Activated CD4-positive, alpha-beta T cell treated with anti-CD3 and anti-CD28 coated beads, Interleukin-2, amount 50 U/mL, for 24 hours (primary cell): ENCODE measurements at regions not wholly inside any gene's neighbourhood (a gene's known extent, or its start where the extent isn't known, plus 50 kb on each side); places are given as distances from the start of the nearest gene placed in this dataset.
A peak's percentile ranks its signal among the peaks of the same experiment; 100 is the strongest.
"Not testable (repeated sequence)": the region's sequence is repeated elsewhere in the genome, so short reads cannot be mapped to it uniquely, and the experiment has no call there.

Experiments
- DNase-seq, 2 donors: peaks; one replicate each; pipeline ENCODE4 v3.0.0-alpha.2; 2020; ENCODE audit warnings: low read depth in 1 of 2, low spot score in 1 of 2

DNA sequence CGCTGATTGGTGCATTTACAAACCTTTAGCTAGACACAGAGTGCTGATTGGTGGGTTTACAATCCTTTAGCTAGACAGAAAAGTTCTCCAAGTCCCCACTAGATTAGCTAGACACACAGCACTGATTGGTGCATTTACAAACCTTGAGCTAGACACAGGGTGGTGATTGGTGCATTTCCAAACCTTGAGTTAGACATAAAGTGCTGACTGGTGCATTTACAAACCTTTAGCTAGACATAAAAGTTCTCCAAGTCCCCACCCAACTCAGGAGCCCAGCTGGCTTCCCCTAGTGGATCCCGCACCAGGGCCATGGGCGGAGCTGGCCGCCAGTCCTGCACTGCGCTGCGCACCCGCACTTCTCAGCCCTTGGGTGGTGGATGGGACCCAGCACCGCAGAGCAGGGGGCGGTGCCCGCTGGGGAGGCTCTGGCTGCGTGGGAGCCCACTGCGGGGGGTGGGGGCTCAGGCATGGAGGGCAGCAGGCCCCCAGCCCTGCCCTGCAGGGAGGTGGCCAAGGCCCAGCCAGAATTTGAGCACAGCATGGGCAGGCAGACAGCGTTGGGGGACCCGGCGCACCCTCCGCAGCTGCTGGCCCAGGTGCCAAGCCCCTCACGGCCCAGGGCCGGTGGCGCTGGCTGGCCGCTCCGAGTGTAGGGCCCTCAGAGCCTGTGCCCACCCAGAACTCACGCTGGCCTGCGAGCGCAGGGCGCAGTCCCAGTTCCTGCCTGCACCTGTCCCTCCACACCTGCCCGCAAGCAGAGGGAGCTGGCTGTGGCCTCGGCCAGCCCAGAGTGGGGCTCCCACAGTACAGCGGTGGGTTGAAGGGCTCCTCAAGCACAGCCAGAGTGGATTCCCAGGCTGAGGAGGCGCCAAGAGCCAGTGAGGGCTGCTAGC lies 608.9 kb upstream of the LCORL start:
- no peak for DNase-seq

DNA sequence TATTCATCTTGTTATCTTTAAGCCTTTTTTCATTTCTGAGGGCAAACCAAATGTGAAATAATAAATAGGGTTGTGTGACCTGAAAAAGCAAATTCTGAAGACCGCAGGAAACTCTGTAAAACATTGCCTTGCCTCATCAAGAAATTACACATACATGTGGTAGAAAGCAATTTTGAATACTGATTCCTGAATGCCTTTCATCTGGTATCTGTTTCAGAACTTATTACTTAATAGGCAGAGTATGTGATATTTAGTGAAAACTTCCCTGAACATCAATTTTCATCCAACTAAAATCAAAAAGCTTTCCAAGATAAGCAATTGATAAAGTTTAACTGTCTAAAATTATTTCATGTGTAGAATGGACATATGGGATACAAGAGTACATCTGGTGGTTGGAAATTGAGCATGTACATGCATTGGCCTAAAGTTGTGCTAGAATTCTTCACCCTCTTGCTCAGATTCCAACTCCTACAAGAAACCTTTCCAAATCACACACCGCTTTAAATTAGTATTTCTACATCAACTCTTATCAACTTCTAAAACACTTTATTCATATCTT lies 606.0 kb upstream of the LCORL start:
- no peak for DNase-seq

DNA sequence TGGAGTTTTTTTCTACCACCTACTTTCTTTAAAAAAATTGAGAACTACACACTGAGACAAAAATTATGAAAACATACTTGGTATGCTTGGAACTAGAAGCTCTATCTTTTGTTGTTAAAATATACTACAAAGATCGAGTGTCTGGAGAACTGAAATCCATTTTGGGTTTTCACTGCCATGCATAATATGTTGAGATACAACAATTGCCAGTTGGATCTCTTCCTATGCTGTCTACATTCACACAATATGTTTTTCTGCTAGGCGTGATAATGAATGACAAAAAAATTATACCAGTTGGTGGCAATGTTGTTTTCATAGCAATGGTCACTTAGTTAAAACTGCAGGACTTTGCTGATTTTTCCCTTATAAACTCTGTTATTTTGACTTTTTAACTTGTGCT lies 605.4 kb upstream of the LCORL start:
- no peak for DNase-seq

DNA sequence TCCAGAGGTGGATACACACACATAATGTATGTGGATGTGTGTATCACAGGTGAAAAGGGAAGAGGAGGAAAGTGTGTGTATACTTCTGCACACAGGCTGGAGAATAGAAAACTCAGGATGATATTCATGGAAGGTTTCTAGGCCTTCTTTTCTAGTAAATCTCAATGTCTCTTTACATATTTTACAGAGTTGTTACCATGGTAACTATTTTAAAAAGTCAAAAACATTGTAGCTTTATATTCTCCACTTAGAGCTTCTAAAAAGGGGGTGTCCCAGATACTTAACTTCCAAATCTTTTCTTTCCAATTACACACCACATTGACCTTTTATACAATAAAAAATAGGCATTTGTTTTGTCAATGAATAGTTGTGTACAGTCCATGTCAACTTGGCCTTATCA lies 604.8 kb upstream of the LCORL start:
- no peak for DNase-seq

DNA sequence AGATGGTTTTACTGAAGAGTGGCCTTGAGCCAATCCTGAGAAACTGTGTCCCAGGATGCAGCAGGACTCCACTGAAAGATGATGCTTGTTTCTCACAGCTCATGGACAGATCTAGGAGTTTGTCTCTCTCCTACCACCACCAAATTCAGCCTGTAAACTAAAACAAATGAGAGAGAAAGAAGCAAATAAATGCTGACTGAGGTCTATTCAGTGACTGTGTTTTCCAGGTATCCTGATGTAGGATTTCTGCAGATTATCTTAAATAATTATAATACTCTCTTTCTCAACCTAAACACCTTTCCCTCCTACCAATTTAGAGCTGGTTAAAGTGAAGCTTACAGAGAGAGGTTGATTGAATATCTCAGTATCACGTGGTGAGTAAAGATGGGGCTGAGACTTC lies 599.6 kb upstream of the LCORL start:
- no peak for DNase-seq

DNA sequence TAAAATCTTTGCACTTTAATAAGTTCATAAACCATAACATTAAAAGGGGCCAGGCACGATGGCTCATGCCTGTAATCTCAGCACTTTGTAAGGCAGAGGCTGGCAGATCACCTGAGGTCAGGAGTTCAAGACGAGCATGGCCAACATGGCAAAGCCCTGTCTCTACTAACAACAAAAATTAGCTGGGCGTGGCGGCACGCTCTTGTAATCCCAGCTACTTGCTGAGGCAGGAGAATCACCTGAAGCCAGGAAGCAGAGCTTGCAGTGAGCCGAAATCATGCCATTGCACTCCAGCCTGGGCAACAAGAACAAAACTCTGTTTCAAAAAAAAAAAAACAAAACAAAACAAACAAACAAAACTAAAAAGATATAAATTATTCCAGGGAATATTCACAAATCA lies 595.2 kb upstream of the LCORL start:
- no peak for DNase-seq

DNA sequence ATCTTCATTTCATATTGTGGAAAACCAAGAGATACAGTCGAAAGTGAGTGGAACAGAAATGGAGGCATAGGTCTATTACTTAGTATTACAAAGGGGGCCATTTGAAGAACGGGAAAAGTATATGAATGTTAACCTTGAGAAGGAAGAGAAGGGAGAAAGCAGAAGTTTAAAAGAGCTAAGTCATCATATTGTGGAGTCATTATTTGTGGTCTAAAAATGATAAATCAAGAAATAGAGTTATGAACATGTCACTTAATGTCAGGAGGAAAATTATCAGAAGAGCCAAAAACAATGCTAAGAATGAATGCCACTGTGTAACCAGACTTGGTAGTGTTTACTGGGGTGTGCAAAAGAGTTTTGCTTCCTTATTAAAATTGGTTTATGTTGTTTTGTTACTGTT lies 589.5 kb upstream of the LCORL start:
- DNase-seq: no peak

DNA sequence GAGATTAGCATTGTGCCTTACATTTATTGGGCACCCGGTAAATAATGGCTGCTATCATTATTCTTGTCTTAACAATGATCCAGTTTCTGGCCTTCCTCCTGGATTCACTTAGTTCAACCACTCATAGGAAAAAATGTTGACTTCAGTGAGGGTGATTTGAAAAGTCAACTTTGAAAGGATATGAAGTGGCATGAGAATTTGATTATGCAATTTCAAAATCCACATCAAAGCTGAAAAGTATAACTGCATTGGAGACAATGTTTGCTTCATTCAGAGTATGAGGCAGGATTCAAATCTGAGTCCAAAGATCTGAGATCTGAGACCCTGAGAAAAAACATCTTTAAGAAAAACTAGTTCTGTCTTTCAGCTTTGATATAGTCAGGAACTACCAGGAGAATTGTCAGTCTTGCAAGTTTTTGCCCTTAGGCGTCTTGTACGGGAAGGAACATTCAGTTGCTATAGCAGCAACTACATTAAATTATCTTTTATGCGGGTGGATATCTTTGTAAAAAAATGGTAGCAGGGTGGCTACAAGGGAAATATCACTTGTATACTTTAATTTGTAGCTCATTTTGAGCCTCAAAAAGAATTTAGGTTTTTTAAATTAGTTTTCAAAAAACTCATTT lies 587.5 kb upstream of the LCORL start:
- DNase-seq: no peak

DNA sequence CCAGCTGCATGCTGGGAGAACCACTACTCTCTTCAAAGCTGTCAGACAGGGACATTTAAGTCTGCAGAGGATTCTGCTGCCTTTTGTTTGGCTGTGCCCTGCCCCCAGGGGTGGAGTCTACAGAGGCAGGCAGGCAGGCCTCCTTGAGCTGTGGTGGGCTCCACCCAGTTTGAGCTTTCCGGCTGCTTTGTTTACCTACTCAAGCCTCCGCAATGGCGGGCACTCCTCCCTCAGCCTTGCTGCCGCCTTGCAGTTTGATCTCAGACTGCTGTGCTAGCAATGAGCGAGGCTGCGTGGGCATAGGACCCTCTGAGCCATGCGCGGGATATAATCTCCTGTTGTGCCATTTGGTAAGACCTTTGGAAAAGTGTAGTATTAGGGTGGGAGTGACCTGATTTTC lies 581.1 kb upstream of the LCORL start:
- not testable (repeated sequence) for DNase-seq

DNA sequence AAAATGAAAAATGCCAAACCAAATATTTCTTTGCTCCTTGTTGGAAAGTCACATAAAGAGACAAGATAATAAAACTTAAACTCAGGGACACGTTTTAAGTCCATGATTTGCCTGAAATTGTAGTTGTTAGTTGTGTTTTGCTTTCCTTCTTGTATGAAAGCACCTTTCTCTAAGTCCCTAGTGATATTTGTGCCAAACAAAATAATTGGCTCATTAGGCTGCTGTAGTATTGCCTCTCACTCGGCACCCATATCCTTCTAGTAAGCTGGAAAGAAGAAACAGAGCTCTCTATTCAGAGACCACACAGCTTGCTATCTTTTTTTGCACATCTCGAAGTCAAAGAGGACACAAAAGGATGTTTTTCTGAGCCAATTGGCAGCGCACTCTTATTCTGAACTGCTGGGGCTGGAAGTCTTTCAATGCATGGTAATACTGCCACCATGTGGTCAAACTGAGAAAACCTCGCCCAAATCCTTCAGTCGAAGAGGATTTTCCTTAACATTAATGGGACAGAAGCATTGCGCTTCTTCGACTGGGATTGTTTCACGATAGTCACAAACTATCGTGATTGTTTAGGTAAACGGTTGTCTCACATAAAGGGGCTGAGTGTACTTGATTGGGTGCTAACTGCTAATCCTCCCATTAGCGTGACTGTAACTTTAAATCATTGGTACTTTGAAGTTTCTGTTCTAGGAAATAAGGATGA lies 571.9 kb upstream of the LCORL start:
- peak; percentile 4 to 41 for DNase-seq

DNA sequence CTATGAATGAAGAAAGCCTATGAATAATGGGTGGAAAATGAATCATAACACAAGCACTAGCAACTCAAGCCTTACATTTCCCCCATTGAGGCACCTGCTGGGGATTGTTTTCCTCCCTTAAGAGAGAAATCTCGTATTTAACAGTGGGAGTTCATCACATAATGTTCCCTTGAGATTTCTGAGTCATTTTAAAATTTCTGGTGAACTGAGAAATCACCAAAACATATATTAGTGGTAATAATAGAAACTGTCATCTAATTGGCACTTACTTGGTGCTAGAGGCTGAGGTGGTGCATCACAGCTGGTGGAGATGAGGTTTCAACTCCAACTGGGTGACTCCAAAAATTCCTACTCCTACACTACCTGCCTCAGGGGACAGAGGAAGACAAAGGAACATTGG lies 561.3 kb upstream of the LCORL start:
- no peak for DNase-seq

DNA sequence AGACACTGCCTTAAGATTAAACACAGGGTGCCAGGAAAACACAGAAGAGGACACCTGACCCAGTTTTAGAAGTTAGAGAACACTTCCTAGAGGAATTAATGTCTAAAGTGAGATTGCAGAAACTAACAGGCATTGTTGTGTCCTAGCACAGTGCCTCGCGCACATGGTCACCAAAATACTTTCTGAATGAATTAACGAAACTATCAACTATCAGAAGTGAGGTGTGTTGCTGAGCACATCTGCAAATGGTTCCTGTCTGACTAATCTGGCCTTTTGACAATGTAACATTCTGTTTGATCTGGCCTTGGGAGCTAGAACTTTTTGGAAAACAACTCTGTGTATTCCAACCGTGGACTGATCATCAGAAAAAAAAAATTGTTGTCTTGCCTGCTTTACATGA lies 556.8 kb upstream of the LCORL start:
- no peak for DNase-seq

DNA sequence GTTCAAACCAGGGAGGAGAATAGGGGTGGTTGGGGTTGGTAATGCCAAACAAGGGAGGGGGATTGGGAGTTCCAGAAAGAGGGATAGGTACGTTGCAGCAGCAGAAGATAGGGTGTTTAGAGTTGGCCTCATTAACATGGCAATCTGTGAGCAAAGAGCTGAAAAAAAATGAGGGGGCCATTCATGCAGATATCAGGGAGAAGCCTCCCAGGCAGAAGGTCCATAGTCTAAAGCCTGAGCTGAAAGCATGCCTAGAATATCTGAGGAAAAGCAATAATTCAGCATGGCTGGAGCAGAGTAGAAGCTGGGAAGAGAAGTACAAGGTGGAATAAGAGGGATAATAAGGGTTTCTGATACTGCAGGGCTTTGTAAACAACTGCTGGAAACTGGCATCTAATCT lies 550.9 kb upstream of the LCORL start:
- DNase-seq: no peak

DNA sequence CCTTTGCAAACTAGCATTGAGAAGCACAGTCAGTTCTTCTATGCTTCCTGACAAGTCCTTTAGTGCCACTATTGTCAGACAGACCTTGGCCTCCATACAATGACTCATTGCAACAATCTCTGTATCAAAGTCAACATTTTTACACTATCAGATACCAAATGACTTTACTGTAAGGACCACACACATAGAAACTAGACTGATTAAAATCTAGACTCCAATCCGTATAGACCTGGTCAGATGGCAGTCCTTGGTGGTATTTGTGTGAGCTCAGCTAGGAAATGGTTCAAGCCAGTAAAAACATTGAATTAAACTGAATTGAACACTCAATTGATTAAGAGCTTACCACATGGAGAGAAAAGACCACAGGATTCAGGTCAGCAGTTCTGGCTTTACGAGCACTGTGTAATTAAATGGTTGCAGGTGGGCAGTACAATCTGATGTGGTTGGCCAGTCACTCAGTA lies 549.8 kb upstream of the LCORL start:
- DNase-seq: no peak

DNA sequence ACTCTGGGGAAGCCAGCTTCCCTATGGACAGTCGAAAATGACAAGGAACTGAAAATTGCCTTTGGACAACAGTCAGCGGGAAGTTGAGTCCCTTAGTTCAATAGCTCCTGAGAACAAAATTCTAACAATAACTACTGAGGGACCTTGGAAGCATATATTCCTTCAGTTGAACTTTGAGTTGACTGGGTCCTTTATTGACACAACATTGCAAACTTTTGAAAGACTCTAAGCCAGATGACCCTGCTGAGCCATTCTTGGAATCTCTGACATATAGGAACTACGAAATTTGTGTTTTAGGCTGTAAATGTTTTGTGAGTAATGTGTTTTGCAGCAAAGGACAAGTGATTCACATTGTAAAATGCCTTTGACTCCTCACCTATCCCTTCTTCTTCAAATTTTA lies 548.8 kb upstream of the LCORL start:
- DNase-seq: no peak

DNA sequence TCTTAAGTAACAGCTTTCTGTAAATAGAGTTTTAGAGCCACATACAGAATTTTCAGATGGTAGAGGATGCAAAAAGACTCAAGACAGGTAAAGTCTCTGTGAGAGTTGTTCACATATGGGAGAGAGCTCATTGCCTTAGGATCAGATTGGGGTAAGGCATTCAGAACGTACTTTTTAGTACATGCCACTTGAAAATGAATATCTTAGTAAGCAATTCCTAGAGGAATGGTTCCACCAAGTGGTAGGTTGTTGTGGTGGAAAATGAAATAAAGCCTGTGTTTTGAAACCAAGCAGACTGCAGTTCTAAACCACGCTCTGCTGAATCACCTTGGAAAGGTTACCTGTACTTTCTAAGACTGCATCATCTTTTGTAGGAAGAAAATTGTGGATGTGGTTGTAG lies 547.0 kb upstream of the LCORL start:
- no peak for DNase-seq

DNA sequence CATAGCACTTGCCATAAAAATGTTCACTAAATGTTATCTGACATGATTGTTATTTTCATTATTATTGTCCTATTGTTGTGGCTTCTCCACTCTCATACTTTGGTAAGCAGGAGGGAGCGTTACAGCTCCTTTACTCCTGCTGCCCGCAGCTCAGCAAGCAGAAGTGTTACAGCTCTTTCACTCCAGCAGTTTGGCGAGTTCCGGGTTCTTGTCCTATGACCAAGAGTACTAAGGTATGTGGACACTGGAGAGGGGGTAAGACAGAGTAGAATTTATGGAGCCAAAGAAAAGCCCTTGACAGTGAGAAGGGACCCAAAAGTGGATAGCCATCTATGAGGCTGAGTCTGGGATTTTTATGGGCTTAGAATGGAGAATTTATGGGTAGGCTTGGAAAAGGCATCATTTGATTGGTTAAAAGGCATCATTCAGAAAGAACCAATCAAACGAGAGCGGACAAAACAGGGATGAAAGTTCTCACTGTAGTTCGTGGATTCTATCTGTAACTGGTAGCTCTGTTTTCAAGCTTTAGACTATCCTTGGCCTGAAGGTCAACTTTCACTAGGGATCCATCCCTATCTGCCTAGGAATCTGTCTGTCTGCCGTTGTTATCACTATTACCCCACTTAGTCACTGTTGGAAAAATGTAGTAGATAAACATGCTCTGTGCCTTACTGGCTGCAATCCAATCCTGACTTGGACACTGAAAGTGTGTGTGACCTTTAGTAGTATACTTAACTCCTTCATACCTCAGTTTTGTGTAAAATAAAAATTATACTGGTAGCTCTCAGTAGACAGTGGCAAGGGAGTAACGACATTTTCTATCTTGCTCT lies 545.6 kb upstream of the LCORL start:
- no peak for DNase-seq

DNA sequence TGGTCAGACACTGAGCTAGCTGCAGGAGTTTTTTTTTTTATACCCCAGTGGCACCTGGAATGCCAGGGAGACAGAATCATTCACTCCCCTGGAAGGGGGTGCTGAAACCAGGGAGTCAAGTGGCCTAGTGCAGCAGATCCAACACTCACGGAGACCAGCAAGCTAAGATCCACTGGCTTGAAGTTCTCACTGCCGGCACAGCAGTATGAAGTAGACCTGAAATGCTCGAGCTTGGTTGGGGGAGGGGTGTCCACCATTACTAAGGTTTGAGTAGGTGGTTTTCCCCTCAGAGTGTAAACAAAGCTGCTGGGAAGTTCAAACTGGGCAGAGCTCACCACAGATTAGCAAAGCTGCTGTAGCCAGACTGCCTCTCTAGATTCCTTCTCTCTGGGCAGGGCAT lies 537.9 kb upstream of the LCORL start:
- DNase-seq: no peak

DNA sequence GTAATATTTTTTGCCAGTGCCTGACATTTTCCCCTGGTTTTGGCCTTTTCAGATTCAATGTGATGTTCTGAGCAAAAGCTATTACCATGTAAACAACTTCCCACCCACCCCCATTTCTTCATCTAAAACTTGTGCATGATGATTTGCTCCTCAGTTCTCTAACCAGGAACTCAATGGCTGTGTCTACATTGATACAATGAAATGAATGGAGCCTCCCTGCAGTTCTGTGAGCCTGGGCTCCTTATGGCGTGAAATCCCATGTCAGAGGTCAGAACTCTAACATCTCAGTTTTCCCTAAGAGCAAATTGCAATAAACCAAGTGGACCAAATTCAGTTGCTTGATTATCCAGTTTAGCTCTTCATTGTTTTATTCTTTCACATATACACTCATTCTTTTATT lies 534.8 kb upstream of the LCORL start:
- no peak for DNase-seq

DNA sequence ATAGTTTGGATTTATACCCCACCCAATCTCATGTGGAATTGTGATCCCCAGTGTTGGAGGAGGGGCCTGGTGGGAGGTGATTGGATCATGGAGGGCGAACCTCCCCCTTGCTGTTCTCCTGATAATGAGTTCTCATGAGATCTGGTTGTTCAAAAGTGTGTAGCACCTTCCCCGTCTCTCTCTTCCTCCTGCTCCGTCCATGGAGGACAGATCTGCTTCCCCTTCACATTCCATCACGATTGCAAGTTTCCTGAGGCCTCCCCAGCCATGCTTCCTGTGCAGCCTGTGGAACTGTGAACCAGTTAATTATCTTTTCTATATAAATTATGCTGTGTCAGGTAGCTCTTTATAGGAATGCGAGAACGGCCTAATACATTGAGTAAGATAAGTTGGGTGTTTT lies 518.8 kb upstream of the LCORL start:
- DNase-seq: no peak

DNA sequence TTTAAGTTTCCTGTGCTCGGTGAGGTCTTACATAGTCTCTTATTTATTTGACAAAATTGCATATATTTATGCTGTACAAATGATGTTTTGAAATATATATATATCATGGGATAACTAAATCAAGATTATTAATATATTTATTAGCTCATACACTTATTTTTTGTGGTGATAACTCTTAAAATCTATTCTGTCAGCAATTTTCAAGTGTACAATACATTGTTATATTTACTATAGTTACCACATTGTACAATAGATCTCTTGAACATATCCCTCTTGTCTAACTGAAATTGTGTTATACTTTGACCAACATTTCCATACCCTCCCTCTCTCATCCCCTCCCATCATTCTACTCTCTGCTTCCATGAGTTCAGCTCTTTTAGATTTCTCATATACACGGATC lies 516.6 kb upstream of the LCORL start:
- DNase-seq: no peak
